GM18511 (cell line): ENCODE measurements at regions not wholly inside any gene's neighbourhood (a gene's known extent, or its start where the extent isn't known, plus 50 kb on each side); places are given as distances from the start of the nearest gene placed in this dataset.
"Not testable (repeated sequence)": the region's sequence is repeated elsewhere in the genome, so short reads cannot be mapped to it uniquely, and the experiment has no call there.

ENCODE experiments used
- ATAC-seq: cut with Tn5 transposase; IDR thresholded peaks from one replicate; pipeline ENCODE4 v1.9.1; 2021; ENCODE audit warnings: mild to moderate bottlenecking, moderate library complexity; ENCODE audit not compliant: unreplicated experiment

DNA sequence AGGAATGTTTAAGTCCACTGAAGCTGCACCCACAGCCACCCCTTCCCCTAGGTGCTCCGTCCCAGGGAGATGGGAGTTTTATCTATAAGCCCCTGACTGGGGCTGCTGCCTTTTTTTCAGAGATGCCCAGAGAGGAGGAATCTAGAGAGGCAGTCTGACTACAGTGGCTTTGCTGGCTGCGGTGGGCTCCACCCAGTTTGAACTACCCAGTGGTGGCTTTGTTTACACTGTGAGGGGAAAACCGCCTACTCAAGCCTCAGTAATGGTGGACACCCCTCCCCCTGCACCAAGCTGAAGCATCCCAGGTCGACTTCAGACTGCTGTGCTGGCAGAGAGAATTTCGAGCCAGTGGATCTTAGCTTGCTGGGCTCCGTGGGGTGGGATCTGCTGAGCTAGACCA lies 298.0 kb downstream of the PLK2 start:
- ATAC-seq: not testable (repeated sequence)

- ATAC-seq: no peak
Observed at GRCh38 chr5:58156973-58157701, 302.7 kb downstream of the PLK2 start.

DNA sequence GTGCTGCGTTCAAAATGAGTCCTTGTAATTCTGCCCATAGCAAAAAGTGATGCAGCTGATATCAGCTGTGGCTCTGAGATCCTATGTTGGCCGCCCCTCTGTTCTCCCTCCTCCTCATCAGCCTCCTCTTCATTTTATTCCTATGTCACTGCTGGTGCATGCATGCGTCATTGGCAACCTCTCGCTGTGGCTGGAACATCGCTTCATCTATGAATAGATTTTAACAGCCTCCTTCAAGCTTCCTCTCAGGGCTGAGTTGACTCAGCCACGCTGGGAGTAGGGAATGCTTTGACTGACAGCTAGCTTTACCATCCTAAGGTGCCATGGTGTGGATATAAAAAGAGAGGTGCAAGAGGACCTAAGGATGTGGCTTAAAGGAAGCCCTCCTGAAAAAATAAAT lies 303.5 kb downstream of the PLK2 start:
- ATAC-seq: no peak

DNA sequence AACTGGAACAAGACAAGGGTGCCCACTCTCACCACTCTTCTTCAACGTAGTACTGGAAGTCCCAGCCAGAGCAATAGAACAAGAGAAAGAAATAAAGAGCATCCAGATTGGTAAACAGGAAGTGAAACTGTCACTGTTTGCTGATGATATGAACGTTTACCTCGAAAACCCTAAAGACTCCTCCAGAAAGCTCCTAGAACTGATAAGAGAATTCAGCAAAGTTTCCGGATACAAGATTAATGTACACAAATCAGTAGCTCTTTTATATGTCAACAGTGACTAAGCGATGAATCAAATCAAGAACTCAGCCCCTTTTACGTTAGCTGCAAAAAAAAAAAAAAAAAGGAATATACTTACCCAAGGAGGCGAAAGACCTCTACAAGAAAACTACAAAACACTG lies 306.6 kb downstream of the PLK2 start:
- ATAC-seq: no peak

- ATAC-seq: no peak
Observed at GRCh38 chr5:58151414-58151813, 308.5 kb downstream of the PLK2 start.

GRCh38 chr5:58150926-58151325 lies 309.0 kb downstream of the PLK2 start:
- ATAC-seq: no peak

- no peak for ATAC-seq
Observed at GRCh38 chr5:58149746-58150145, 310.1 kb downstream of the PLK2 start.

DNA sequence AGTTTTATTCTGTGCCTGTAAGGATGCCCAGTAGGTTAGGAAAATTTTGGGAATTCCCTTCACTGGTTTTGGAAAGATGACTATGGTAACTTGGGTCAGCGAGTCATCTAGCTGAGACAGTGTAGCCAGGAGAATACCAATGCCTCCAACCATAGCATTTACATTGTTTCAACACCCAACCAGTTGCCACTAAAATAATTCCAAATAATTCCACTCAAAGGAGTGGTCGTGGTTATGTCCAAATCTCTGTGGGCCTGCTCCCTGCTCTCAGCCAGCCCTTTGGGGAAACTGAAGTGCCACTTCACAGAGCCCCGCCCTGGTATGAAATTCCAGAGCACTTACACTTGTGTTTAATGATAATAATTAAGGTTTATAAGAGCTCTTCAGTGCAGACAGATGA lies 310.5 kb downstream of the PLK2 start:
- no peak for ATAC-seq

- no peak for ATAC-seq
Observed at GRCh38 chr5:58148254-58148775, 311.6 kb downstream of the PLK2 start.

- ATAC-seq: no peak
Observed at GRCh38 chr5:58145397-58145934, 314.4 kb downstream of the PLK2 start.

DNA sequence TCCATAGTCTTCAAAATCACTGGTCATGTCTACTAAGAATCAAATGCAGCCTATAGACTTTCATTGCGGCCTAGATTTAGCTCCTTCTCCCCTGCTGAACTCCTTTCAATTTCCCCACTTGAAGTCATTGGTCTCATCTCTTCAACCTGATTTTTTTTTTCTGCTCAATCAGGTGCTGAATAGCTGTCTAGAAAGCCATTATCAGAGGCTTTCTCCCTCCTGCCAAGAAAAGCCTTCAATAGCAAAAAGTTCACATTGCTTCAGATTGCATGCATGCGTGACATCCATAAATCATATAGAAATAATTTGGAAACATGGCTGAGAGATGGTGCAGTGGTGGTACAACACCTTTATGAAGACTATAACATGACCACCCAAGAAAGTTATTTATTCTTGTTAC lies 316.2 kb downstream of the PLK2 start:
- ATAC-seq: no peak

DNA sequence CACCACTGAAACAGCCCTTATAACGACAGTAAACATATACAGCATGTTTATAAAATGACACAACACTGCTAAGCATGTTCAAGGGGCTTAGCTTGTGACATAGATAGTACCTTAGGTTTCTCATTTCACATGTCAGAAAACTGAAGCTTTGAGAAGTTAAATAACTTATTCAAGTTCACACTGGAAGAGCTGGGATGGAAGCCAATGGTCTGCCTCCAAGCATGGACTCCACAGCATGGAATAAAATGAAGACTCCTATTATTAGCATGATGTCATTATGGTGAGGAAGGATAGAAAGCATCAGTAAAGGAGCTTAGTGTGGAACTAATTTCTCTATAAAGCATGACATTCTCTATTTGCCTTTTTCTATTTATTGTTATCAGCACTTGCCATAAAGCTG lies 316.7 kb downstream of the PLK2 start:
- ATAC-seq: no peak

DNA sequence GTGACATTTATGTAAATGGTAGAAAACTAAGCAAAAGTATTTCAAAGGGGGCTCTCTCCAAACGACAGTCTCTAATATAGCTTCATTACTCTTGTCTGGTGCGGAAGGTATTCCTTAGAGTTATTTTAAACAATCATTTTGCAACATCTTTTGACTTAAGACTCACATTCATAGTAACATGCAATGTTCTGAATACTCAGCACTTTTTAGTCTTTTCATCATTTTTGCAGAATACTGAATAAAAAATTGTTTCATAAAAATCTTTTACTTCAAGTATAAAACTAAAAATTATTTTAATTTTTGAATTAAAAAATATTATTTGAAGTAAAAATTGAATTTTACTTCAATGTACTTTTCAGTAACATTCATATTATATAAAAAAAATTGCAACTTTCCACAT lies 321.1 kb downstream of the PLK2 start:
- no peak for ATAC-seq

GRCh38 chr5:58136406-58136805 lies 323.5 kb downstream of the PLK2 start:
- no peak for ATAC-seq

- ATAC-seq: no peak
Observed at GRCh38 chr5:58135571-58136335, 324.1 kb downstream of the PLK2 start.

DNA sequence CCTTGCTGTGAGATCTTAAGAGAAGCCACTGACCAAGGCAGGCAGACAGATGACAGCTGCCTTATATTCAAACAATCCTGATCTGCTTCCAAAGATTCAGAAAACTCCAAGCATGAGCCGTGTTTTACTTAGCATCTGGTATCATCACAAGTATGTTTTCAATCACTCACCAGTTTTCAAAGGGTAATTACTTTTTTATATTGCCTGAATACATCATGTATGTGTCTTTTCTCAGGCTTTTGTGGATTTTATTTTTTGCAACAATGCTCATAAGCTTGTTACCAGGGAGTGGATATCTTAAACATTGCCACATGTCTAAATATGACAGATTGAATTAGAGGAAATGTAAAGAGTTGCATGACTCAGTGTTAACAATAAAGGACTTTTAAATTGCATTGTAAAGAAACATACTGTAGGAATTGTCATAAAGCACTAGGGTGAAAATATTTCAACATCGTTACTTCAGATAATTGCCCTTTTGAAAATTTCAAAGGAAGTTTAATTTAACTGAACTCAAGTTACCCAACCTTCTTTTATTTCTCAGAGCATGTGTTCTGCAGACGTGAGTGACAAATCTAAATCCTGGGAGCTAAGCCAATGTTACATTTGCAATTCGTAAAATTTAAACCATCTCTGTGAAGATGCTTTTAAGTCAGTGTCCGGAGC lies 326.1 kb downstream of the PLK2 start:
- no peak for ATAC-seq

DNA sequence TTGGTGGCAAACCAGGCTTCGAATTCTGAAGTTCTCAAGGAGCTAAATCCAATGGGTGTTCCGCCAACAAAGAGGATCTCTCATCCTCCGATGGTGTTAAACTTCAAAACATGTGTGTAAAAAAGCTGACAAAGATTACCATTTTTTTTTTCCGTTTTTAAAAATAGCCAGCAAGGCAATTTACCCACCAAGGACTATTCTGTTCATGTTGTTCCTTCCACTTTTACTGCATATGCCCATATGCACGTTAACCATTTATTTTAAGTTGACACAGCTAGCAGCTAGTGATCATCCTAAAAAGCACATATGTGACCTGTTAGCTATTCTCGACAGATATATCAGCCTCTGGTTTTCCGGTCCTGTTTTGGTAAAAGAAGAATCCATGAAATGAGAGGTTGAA lies 326.7 kb downstream of the PLK2 start:
- no peak for ATAC-seq

- ATAC-seq: no peak
Observed at GRCh38 chr5:58127255-58128220, 332.3 kb downstream of the PLK2 start.

- ATAC-seq: no peak
Observed at GRCh38 chr5:58123501-58123900, 336.4 kb downstream of the PLK2 start.

- ATAC-seq: no peak
Observed at GRCh38 chr5:58122848-58123392, 337.0 kb downstream of the PLK2 start.
